Transverse colon (tissue), 4 donors: ENCODE measurements at regions not wholly inside any gene's neighbourhood (a gene's known extent, or its start where the extent isn't known, plus 50 kb on each side); places are given as distances from the start of the nearest gene placed in this dataset.

Source experiments
- EP300 ChIP-seq: sonication (generic); formaldehyde crosslinking; IDR thresholded peaks from one replicate; pipeline ENCODE4 v1.6.1; 2017; ENCODE audit warnings: antibody characterized with exemption, low read depth
- POLR2AphosphoS5 ChIP-seq, 3 donors: sonication (generic); formaldehyde crosslinking; IDR thresholded peaks; one replicate each; pipeline ENCODE4 v1.6.1; 2016; ENCODE audit warnings: antibody characterized with exemption in 3 of 3
- TF ChIP-seq, protein P1 (sequence below), 5 experiments: fragments of 200-600 bp in 3 of 5; fragments of 450-650 bp in 2 of 5; sonication (generic) in 3 of 5; IDR thresholded peaks; 1 replicate in 2 of 5; 2 replicates in 3 of 5; pipeline ENCODE4 v1.5.1; 2016 to 2017; ENCODE audit warnings: antibody characterized with exemption in 5 of 5, inconsistent platforms in 3 of 5, mild to moderate bottlenecking in 2 of 5, moderate library complexity in 1 of 5

- TF ChIP-seq, protein P1, sequence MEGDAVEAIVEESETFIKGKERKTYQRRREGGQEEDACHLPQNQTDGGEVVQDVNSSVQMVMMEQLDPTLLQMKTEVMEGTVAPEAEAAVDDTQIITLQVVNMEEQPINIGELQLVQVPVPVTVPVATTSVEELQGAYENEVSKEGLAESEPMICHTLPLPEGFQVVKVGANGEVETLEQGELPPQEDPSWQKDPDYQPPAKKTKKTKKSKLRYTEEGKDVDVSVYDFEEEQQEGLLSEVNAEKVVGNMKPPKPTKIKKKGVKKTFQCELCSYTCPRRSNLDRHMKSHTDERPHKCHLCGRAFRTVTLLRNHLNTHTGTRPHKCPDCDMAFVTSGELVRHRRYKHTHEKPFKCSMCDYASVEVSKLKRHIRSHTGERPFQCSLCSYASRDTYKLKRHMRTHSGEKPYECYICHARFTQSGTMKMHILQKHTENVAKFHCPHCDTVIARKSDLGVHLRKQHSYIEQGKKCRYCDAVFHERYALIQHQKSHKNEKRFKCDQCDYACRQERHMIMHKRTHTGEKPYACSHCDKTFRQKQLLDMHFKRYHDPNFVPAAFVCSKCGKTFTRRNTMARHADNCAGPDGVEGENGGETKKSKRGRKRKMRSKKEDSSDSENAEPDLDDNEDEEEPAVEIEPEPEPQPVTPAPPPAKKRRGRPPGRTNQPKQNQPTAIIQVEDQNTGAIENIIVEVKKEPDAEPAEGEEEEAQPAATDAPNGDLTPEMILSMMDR (IDR thresholded peaks at IDR 0.05) = no peak
- no peak for TF ChIP-seq POLR2AphosphoS5 (IDR thresholded peaks at IDR 0.05)
- no peak for TF ChIP-seq EP300
Measured at GRCh38 chr3:81816473-81817250, 55.2 kb upstream of the GBE1 start.
